ENCODE measurements at regions not wholly inside any gene's neighbourhood (a gene's known extent, or its start where the extent isn't known, plus 50 kb on each side); places are given as distances from the start of the nearest gene placed in this dataset.

DNA sequence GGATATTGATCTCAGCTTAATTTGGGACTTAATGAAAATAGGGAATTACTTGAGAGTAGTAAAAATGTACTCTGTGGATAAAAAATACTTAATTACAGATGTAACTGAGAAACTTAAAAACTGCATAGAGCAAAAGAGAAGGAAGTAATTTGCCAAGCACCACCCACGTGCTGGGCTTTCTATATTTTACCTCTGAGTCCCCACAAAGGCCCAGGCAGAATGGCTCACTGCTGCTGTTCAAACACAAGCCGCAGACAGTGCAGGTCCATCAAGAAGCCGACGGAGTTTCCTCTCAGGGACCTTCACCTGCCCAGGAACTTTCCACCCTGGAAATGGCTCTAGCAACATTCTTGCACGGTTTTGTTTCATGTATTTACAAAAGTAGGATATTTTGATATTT is 77.2 kb upstream of the TRPM1 start:
- WGBS, 2 experiments (ENCODE audit: extremely low coverage in 1 of 2, insufficient coverage in 1 of 2, insufficient read length in 1 of 2, insufficient replicate concordance in 2 of 2, low coverage in 1 of 2, low lambda C conversion rate in 2 of 2, missing lambda C conversion rate in 1 of 2) = 96% methylated on average over 5 of the region's 5 CpGs; no CpG with 5 or more reads in 1 of the 2 experiments
- Histone ChIP-seq H4K91ac (replicated peaks; ENCODE audit: insufficient read length, low read length) (no peak overlapping the region), H2AK5ac (ENCODE audit: low read depth, low read length) (no peak overlapping the region), H3K9ac (replicated peaks in 1 of 4; ENCODE audit: extremely low read depth in 1 of 4, low read depth in 3 of 4, low read length in 3 of 4) (no peak overlapping the region), H3K27me3 (replicated peaks in 1 of 4; ENCODE audit: control insufficient read depth in 3 of 4, extremely low read depth in 1 of 4, insufficient read depth in 3 of 4, low read length in 3 of 4) (no peaks in the 10 kb centered on the region), H3K23me2 (ENCODE audit: low read depth, low read length) (no peaks in the 10 kb centered on the region), H3K79me2 (ENCODE audit: control insufficient read depth in 1 of 2, insufficient read depth in 2 of 2, low read length in 2 of 2) (no peaks in the 10 kb centered on the region), H2AFZ (ENCODE audit: low read length) (no peak overlapping the region), H3K79me1 (ENCODE audit: low read depth, low read length) (no peaks in the 10 kb centered on the region), H3K14ac (ENCODE audit: insufficient read length) (no peak overlapping the region), H2BK120ac (replicated peaks; ENCODE audit: low read depth, low read length) (no peak overlapping the region), H2BK15ac (ENCODE audit: low read length) (no peak overlapping the region), H3K4me1 (replicated peaks in 1 of 4; ENCODE audit: control insufficient read depth in 3 of 4, insufficient read depth in 4 of 4, low read length in 3 of 4) (peaks cover 0 to 4% (median 3%) of the 10 kb centered on the region in 4 experiments; a peak in 3 of 7 replicates), H3K27ac (ENCODE audit: low read depth, low read length) (no peak overlapping the region), H3K4me2 (ENCODE audit: insufficient read depth in 1 of 2, low read depth in 2 of 2, low read length in 2 of 2) (no peak overlapping the region), H4K8ac (ENCODE audit: extremely low read depth, insufficient read depth, low read length) (no peak overlapping the region), H3K4me3 (ENCODE audit: extremely low read depth in 1 of 4, insufficient read depth in 2 of 4, low read depth in 3 of 4, low read length in 4 of 4) (no peak overlapping the region), H2BK5ac (ENCODE audit: low read depth, low read length) (no peak overlapping the region), H2BK20ac (ENCODE audit: low read length) (no peak overlapping the region), H3K18ac (ENCODE audit: extremely low read depth, low read length) (no peak overlapping the region), H4K20me1 (replicated peaks in 1 of 2; ENCODE audit: control insufficient read depth in 1 of 2, insufficient read depth in 2 of 2, low read length in 2 of 2) (no peaks in the 10 kb centered on the region), H3K23ac (ENCODE audit: insufficient read length) (no peak overlapping the region), H2BK12ac (ENCODE audit: low read depth, low read length) (no peak overlapping the region), H3K9me3 (ENCODE audit: insufficient read depth in 2 of 2, low read depth in 1 of 2, low read length in 1 of 2) (no peaks in the 10 kb centered on the region; a peak in 1 of 4 replicates), H4K5ac (ENCODE audit: insufficient read length, low read depth, low read length) (no peak overlapping the region), H3K4ac (replicated peaks; ENCODE audit: insufficient read length, low read depth, low read length) (no peak overlapping the region), H3K36me3 (ENCODE audit: control insufficient read depth in 2 of 4, insufficient read depth in 4 of 4, low read length in 3 of 4) (no peaks in the 10 kb centered on the region), H3K56ac (replicated peaks; ENCODE audit: insufficient read length, low read depth, low read length) (no peak overlapping the region)
- ChIA-PET CTCF (ENCODE audit: partially characterized antibody) (interaction anchor here (1.0 to 1.4 kb wide), 2 partner anchors 19 to 309 kb away, joined by 3 to 4 read pairs; no protein-coding TSS in a partner anchor), POLR2A (ENCODE audit: partially characterized antibody) (no interaction called here)
- FAIRE-seq (no peak), DNase-seq (ENCODE audit: low read depth in 1 of 2, low spot score in 2 of 2) (no peak)
- TF ChIP-seq GTF2F1 (IDR thresholded peaks at IDR 0.05; ENCODE audit: borderline replicate concordance, low read depth, low read length) (no peak), CTBP2 (IDR thresholded peaks at IDR 0.05; ENCODE audit: borderline replicate concordance, insufficient read depth, insufficient read length, low read length) (no peak), FOSL1 (IDR thresholded peaks at IDR 0.05; ENCODE audit: insufficient read depth, low read depth, low read length) (no peak), GABPA (IDR thresholded peaks at IDR 0.05; ENCODE audit: borderline replicate concordance, insufficient read depth, low read length) (no peak)
